ENCODE measurements at regions not wholly inside any gene's neighbourhood (a gene's known extent, or its start where the extent isn't known, plus 50 kb on each side); places are given as distances from the start of the nearest gene placed in this dataset.

GRCh38 chr22:26744892-26745808 lies 87.8 kb downstream of the MIAT start:
- H3K27me3 ChIP-seq (replicated peaks; ENCODE audit: insufficient read depth, low read length) = no peaks in the 10 kb centered on the region
- TF ChIP-seq CTCF (IDR thresholded peaks at IDR 0.05; ENCODE audit: low read length) (no peak), EZH2phosphoT487 (IDR thresholded peaks at IDR 0.05; ENCODE audit: low read length) (no peak), EZH2 (optimal IDR thresholded peaks at IDR 0.05; ENCODE audit: low read depth, low read length) (no peak)
- no peaks in the 10 kb centered on the region for H3K36me3 ChIP-seq (replicated peaks; ENCODE audit: insufficient read depth, low read length)
- no peaks in the 10 kb centered on the region for H3K79me2 ChIP-seq (ENCODE audit: low read length)
- no peak for DNase-seq
- H3K9me3 ChIP-seq (replicated peaks; ENCODE audit: insufficient read depth, low read length) = no peaks in the 10 kb centered on the region
- H3F3A ChIP-seq (ENCODE audit: insufficient read depth, low read length) = no peaks in the 10 kb centered on the region
- no peaks in the 10 kb centered on the region for H4K20me1 ChIP-seq (ENCODE audit: insufficient read depth, low read length)
- H3K9me2 ChIP-seq (replicated peaks; ENCODE audit: insufficient read depth, low read length) = no peaks in the 10 kb centered on the region
- no peak overlapping the region for H2AFZ ChIP-seq (ENCODE audit: low read length)
- no peak overlapping the region for H3K4me3 ChIP-seq (ENCODE audit: low read length)
- no peak overlapping the region for H3K9ac ChIP-seq (ENCODE audit: low read length)
- H3K4me1 ChIP-seq (ENCODE audit: low read length) = no peaks in the 10 kb centered on the region
- H3K4me2 ChIP-seq (ENCODE audit: low read depth, low read length) = no peak overlapping the region
- H3K27ac ChIP-seq (ENCODE audit: low read length) = no peak overlapping the region

GRCh38 chr22:26746311-26746710 lies 88.9 kb downstream of the MIAT start:
- no peaks in the 10 kb centered on the region for H3K79me2 ChIP-seq (ENCODE audit: low read length)
- H3F3A ChIP-seq (ENCODE audit: insufficient read depth, low read length) = no peaks in the 10 kb centered on the region
- H3K36me3 ChIP-seq (replicated peaks; ENCODE audit: insufficient read depth, low read length) = no peaks in the 10 kb centered on the region
- no peak overlapping the region for H3K27ac ChIP-seq (ENCODE audit: low read length)
- no peaks in the 10 kb centered on the region for H4K20me1 ChIP-seq (ENCODE audit: insufficient read depth, low read length)
- H3K4me3 ChIP-seq (ENCODE audit: low read length) = no peak overlapping the region
- no peaks in the 10 kb centered on the region for H3K27me3 ChIP-seq (replicated peaks; ENCODE audit: insufficient read depth, low read length)
- H3K4me2 ChIP-seq (ENCODE audit: low read depth, low read length) = no peak overlapping the region
- no peaks in the 10 kb centered on the region for H3K9me2 ChIP-seq (replicated peaks; ENCODE audit: insufficient read depth, low read length)
- H2AFZ ChIP-seq (ENCODE audit: low read length) = no peak overlapping the region
- no peaks in the 10 kb centered on the region for H3K4me1 ChIP-seq (ENCODE audit: low read length)
- no peak for DNase-seq
- TF ChIP-seq EZH2 (optimal IDR thresholded peaks at IDR 0.05; ENCODE audit: low read depth, low read length) (no peak), CTCF (IDR thresholded peaks at IDR 0.05; ENCODE audit: low read length) (no peak), EZH2phosphoT487 (IDR thresholded peaks at IDR 0.05; ENCODE audit: low read length) (no peak)
- H3K9me3 ChIP-seq (replicated peaks; ENCODE audit: insufficient read depth, low read length) = no peaks in the 10 kb centered on the region
- H3K9ac ChIP-seq (ENCODE audit: low read length) = no peak overlapping the region

GRCh38 chr22:26748845-26749244 lies 91.5 kb downstream of the MIAT start:
- no peaks in the 10 kb centered on the region for H3K79me2 ChIP-seq (ENCODE audit: low read length)
- no peak overlapping the region for H2AFZ ChIP-seq (ENCODE audit: low read length)
- H3K9me2 ChIP-seq (replicated peaks; ENCODE audit: insufficient read depth, low read length) = no peaks in the 10 kb centered on the region
- H3K27ac ChIP-seq (ENCODE audit: low read length) = no peak overlapping the region
- no peaks in the 10 kb centered on the region for H3K4me1 ChIP-seq (ENCODE audit: low read length)
- H3K4me2 ChIP-seq (ENCODE audit: low read depth, low read length) = no peak overlapping the region
- no peaks in the 10 kb centered on the region for H4K20me1 ChIP-seq (ENCODE audit: insufficient read depth, low read length)
- TF ChIP-seq EZH2phosphoT487 (IDR thresholded peaks at IDR 0.05; ENCODE audit: low read length) = no peak
- TF ChIP-seq EZH2 (optimal IDR thresholded peaks at IDR 0.05; ENCODE audit: low read depth, low read length) = no peak
- no peak for TF ChIP-seq CTCF (IDR thresholded peaks at IDR 0.05; ENCODE audit: low read length)
- no peaks in the 10 kb centered on the region for H3K27me3 ChIP-seq (replicated peaks; ENCODE audit: insufficient read depth, low read length)
- no peak for DNase-seq
- H3K9ac ChIP-seq (ENCODE audit: low read length) = no peak overlapping the region
- no peaks in the 10 kb centered on the region for H3F3A ChIP-seq (ENCODE audit: insufficient read depth, low read length)
- no peaks in the 10 kb centered on the region for H3K9me3 ChIP-seq (replicated peaks; ENCODE audit: insufficient read depth, low read length)
- no peak overlapping the region for H3K4me3 ChIP-seq (ENCODE audit: low read length)
- no peaks in the 10 kb centered on the region for H3K36me3 ChIP-seq (replicated peaks; ENCODE audit: insufficient read depth, low read length)

Data from MM.1S (cell line).